ENCODE measurements at regions not wholly inside any gene's neighbourhood (a gene's known extent, or its start where the extent isn't known, plus 50 kb on each side); places are given as distances from the start of the nearest gene placed in this dataset.

DNA sequence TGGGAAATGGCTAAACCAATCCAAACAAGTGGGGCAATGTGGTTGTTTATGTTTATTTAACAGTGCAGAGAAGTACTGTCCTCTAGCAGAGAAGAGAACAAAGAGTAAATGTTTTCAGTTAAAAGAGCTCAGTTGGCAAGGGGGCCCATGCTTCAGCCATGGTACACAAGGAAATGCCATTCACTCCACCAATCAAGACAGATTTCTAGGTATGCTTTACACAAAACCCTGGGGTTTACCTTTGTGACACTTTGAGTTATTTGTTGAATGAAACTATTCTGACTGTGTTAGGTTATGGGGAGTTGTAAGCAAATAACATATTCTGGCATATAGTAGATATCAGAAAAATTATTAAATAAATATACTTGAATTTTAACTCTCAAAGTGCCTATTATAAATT, 228.5 kb upstream of the MME start:
- ChIA-PET CTCF (no interaction called here), POLR2A (no interaction called here)
- no peaks in the 10 kb centered on the region for H3K27me3 ChIP-seq (ENCODE audit: control insufficient read depth, insufficient read depth, low read length)
- no peaks in the 10 kb centered on the region for H3K9me3 ChIP-seq (ENCODE audit: control insufficient read depth, insufficient read depth, low read length)
- TF ChIP-seq, protein P1, sequence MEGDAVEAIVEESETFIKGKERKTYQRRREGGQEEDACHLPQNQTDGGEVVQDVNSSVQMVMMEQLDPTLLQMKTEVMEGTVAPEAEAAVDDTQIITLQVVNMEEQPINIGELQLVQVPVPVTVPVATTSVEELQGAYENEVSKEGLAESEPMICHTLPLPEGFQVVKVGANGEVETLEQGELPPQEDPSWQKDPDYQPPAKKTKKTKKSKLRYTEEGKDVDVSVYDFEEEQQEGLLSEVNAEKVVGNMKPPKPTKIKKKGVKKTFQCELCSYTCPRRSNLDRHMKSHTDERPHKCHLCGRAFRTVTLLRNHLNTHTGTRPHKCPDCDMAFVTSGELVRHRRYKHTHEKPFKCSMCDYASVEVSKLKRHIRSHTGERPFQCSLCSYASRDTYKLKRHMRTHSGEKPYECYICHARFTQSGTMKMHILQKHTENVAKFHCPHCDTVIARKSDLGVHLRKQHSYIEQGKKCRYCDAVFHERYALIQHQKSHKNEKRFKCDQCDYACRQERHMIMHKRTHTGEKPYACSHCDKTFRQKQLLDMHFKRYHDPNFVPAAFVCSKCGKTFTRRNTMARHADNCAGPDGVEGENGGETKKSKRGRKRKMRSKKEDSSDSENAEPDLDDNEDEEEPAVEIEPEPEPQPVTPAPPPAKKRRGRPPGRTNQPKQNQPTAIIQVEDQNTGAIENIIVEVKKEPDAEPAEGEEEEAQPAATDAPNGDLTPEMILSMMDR (IDR thresholded peaks at IDR 0.05; ENCODE audit: low read depth, low read length): no peak
- no peak overlapping the region for H3K4me3 ChIP-seq (ENCODE audit: low read depth, low read length)
- no peak for DNase-seq (ENCODE audit: low read depth, low spot score)
- no peak overlapping the region for H3K27ac ChIP-seq (ENCODE audit: low read depth, low read length)

DNA sequence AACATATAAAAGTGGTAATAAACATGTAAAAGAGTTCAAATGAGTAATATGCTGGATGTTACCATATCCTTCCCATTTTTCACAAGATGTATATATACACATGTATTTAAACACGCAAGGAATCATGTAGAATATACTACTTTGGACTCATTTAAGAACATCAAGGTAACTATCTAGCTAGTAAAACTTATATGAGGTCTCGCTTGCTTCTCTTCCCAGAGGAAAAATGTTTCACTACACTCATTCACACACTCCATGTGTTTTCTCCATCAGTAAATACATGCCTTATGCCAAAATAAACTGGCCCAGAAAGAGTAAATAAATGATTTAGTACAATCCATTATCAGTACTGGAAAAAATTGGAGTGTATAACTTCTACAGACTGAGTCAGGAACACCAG, 229.2 kb upstream of the MME start:
- Histone ChIP-seq H3K9me3 (ENCODE audit: control insufficient read depth, insufficient read depth, low read length) (no peaks in the 10 kb centered on the region), H3K27ac (ENCODE audit: low read depth, low read length) (no peak overlapping the region), H3K27me3 (ENCODE audit: control insufficient read depth, insufficient read depth, low read length) (no peaks in the 10 kb centered on the region), H3K4me3 (ENCODE audit: low read depth, low read length) (no peak overlapping the region)
- ChIA-PET CTCF (no interaction called here), POLR2A (no interaction called here)
- DNase-seq (ENCODE audit: low read depth, low spot score): no peak
- TF ChIP-seq, protein P1 (IDR thresholded peaks at IDR 0.05; ENCODE audit: low read depth, low read length): no peak

DNA sequence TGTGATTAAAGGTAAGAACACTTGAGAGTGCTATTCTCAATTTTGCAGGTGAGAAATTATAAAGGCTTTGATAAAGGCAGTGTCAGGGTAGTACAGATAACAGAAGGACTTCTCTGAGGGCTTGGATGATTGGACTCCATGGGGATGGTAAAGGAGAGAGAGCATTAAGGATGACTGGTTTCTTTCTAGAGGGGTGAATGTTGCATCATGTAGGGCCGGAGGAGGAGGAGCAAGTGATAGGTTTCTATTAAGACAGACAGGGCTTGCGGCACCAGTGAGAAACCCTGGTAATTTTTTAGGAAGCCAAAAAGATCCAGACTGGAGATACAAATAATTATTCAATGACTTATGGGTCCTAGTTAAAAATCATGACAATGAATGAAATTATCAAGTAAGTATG, 230.7 kb upstream of the MME start:
- Histone ChIP-seq H3K27ac (ENCODE audit: low read depth, low read length) (no peak overlapping the region), H3K9me3 (ENCODE audit: control insufficient read depth, insufficient read depth, low read length) (no peaks in the 10 kb centered on the region), H3K27me3 (ENCODE audit: control insufficient read depth, insufficient read depth, low read length) (no peaks in the 10 kb centered on the region), H3K4me3 (ENCODE audit: low read depth, low read length) (no peak overlapping the region)
- TF ChIP-seq, protein P1 (IDR thresholded peaks at IDR 0.05; ENCODE audit: low read depth, low read length): no peak
- DNase-seq (ENCODE audit: low read depth, low spot score): no peak
- ChIA-PET CTCF (no interaction called here), POLR2A (no interaction called here)

DNA sequence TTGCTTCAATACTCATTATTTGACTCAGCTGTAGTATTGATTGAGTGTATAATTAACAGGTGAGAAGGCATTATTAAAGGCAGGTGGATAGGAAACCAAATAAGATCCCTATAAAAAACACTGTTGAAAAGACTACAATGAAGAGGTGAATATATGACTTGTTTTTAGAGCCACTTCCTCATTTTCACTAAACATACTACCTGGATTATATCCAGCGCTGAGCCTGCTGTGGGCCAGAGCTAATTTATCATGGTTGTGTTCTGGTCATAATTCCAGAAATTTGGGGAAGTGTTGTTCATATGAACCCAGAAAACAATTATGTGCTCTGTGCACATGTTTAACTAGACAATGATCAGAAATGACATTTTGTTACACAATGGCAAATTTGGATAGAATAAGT, 235.3 kb upstream of the MME start:
- POLR2A ChIA-PET: no interaction called here
- no peaks in the 10 kb centered on the region for H3K9me3 ChIP-seq (ENCODE audit: control insufficient read depth, insufficient read depth, low read length)
- no peak overlapping the region for H3K27ac ChIP-seq (ENCODE audit: low read depth, low read length)
- no peak for DNase-seq (ENCODE audit: low read depth, low spot score)
- H3K4me3 ChIP-seq (ENCODE audit: low read depth, low read length): no peak overlapping the region
- CTCF ChIA-PET: no interaction called here
- TF ChIP-seq, protein P1 (IDR thresholded peaks at IDR 0.05; ENCODE audit: low read depth, low read length): no peak
- no peaks in the 10 kb centered on the region for H3K27me3 ChIP-seq (ENCODE audit: control insufficient read depth, insufficient read depth, low read length)

DNA sequence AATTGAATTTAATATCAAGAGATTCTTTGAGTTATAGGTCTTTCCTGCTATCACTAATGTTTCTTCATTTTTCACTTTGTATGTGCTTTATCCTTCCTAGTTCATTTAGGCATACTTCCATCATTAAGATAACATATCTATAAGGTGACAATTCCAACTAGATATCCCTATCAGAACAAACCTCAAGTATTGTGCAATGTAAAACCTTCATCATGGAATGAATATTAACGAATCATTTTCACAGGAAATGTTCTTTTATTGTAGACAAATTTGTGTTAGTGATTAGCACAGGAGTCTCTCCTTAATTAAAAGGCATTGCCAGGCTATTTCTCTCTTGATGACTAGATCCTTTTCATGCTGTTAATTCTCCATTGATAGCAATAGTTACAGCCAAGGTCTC, 236.5 kb upstream of the MME start:
- H3K9me3 ChIP-seq (ENCODE audit: control insufficient read depth, insufficient read depth, low read length): no peaks in the 10 kb centered on the region
- no peak overlapping the region for H3K4me3 ChIP-seq (ENCODE audit: low read depth, low read length)
- TF ChIP-seq, protein P1 (IDR thresholded peaks at IDR 0.05; ENCODE audit: low read depth, low read length): no peak
- H3K27ac ChIP-seq (ENCODE audit: low read depth, low read length): no peak overlapping the region
- H3K27me3 ChIP-seq (ENCODE audit: control insufficient read depth, insufficient read depth, low read length): no peaks in the 10 kb centered on the region
- DNase-seq (ENCODE audit: low read depth, low spot score): no peak
- ChIA-PET POLR2A (no interaction called here), CTCF (no interaction called here)
